IPS-15b (cell line): ENCODE measurements at regions not wholly inside any gene's neighbourhood (a gene's known extent, or its start where the extent isn't known, plus 50 kb on each side); places are given as distances from the start of the nearest gene placed in this dataset.

Source experiments
- H3K27me3 ChIP-seq: one replicate; pipeline ENCODE4 v1.6.1; 2013; ENCODE audit warnings: low read length; ENCODE audit not compliant: control insufficient read depth, insufficient read depth
- H3K36me3 ChIP-seq: one replicate; pipeline ENCODE4 v1.6.1; 2013; ENCODE audit warnings: low read length; ENCODE audit not compliant: control insufficient read depth, insufficient read depth
- H3K4me1 ChIP-seq: one replicate; pipeline ENCODE4 v1.6.1; 2013; ENCODE audit warnings: mild to moderate bottlenecking, low read length; ENCODE audit not compliant: control insufficient read depth, insufficient read depth
- H3K4me3 ChIP-seq: one replicate; pipeline ENCODE4 v1.5.1; 2013; ENCODE audit warnings: low read depth, low read length
- H3K9ac ChIP-seq: one replicate; pipeline ENCODE4 v1.6.1; 2013; ENCODE audit warnings: low read depth, mild to moderate bottlenecking, low read length
- H3K9me3 ChIP-seq: one replicate; pipeline ENCODE4 v1.6.1; 2013; ENCODE audit warnings: mild to moderate bottlenecking, low read length; ENCODE audit not compliant: control insufficient read depth, insufficient read depth

GRCh38 chr20:51118985-51119527, 96.1 kb upstream of the KCNG1 start:
- Histone ChIP-seq H3K36me3 (no peaks in the 10 kb centered on the region), H3K9me3 (no peaks in the 10 kb centered on the region), H3K9ac (no peak overlapping the region), H3K27me3 (peaks cover 3% of the 10 kb centered on the region), H3K4me1 (peaks cover 6% of the 10 kb centered on the region), H3K4me3 (no peak overlapping the region)

GRCh38 chr20:51118216-51118615, 95.3 kb upstream of the KCNG1 start:
- Histone ChIP-seq H3K4me1 (peaks cover 6% of the 10 kb centered on the region), H3K27me3 (peaks cover 3% of the 10 kb centered on the region), H3K36me3 (no peaks in the 10 kb centered on the region), H3K9me3 (no peaks in the 10 kb centered on the region), H3K4me3 (no peak overlapping the region), H3K9ac (no peak overlapping the region)

- Histone ChIP-seq H3K4me1 (peaks cover 6% of the 10 kb centered on the region), H3K9ac (no peak overlapping the region), H3K27me3 (peaks cover 3% of the 10 kb centered on the region), H3K36me3 (no peaks in the 10 kb centered on the region), H3K4me3 (no peak overlapping the region), H3K9me3 (no peaks in the 10 kb centered on the region)
These were observed 94.1 kb upstream of the KCNG1 start for GRCh38 chr20:51116765-51117686.

GRCh38 chr20:51111290-51111689, 88.4 kb upstream of the KCNG1 start:
- H3K4me1 ChIP-seq: no peaks in the 10 kb centered on the region
- no peak overlapping the region for H3K9ac ChIP-seq
- H3K36me3 ChIP-seq: no peaks in the 10 kb centered on the region
- H3K4me3 ChIP-seq: no peak overlapping the region
- H3K27me3 ChIP-seq: no peaks in the 10 kb centered on the region
- no peaks in the 10 kb centered on the region for H3K9me3 ChIP-seq

GRCh38 chr20:51108638-51109363, 85.9 kb upstream of the KCNG1 start:
- no peaks in the 10 kb centered on the region for H3K36me3 ChIP-seq
- H3K27me3 ChIP-seq: no peaks in the 10 kb centered on the region
- H3K9ac ChIP-seq: no peak overlapping the region
- H3K9me3 ChIP-seq: no peaks in the 10 kb centered on the region
- H3K4me1 ChIP-seq: no peaks in the 10 kb centered on the region
- H3K4me3 ChIP-seq: no peak overlapping the region

GRCh38 chr20:51106011-51106410, 83.1 kb upstream of the KCNG1 start:
- Histone ChIP-seq H3K4me3 (no peak overlapping the region), H3K4me1 (no peaks in the 10 kb centered on the region), H3K9me3 (no peaks in the 10 kb centered on the region), H3K9ac (no peak overlapping the region), H3K27me3 (no peaks in the 10 kb centered on the region), H3K36me3 (no peaks in the 10 kb centered on the region)

- H3K4me1 ChIP-seq: no peaks in the 10 kb centered on the region
- H3K27me3 ChIP-seq: no peaks in the 10 kb centered on the region
- H3K36me3 ChIP-seq: no peaks in the 10 kb centered on the region
- no peak overlapping the region for H3K4me3 ChIP-seq
- no peak overlapping the region for H3K9ac ChIP-seq
- no peaks in the 10 kb centered on the region for H3K9me3 ChIP-seq
These were observed 82.3 kb upstream of the KCNG1 start for GRCh38 chr20:51104960-51105920.

GRCh38 chr20:51100617-51101016, 77.7 kb upstream of the KCNG1 start:
- Histone ChIP-seq H3K9ac (no peak overlapping the region), H3K27me3 (no peaks in the 10 kb centered on the region), H3K4me3 (no peak overlapping the region), H3K36me3 (no peaks in the 10 kb centered on the region), H3K4me1 (no peaks in the 10 kb centered on the region), H3K9me3 (no peaks in the 10 kb centered on the region)

GRCh38 chr20:51098284-51098810, 75.4 kb upstream of the KCNG1 start:
- no peaks in the 10 kb centered on the region for H3K4me1 ChIP-seq
- H3K4me3 ChIP-seq: no peak overlapping the region
- H3K9me3 ChIP-seq: no peaks in the 10 kb centered on the region
- no peaks in the 10 kb centered on the region for H3K27me3 ChIP-seq
- H3K36me3 ChIP-seq: no peaks in the 10 kb centered on the region
- H3K9ac ChIP-seq: no peak overlapping the region

GRCh38 chr20:51097351-51098120, 74.6 kb upstream of the KCNG1 start:
- Histone ChIP-seq H3K9me3 (no peaks in the 10 kb centered on the region), H3K27me3 (no peaks in the 10 kb centered on the region), H3K4me3 (no peak overlapping the region), H3K36me3 (no peaks in the 10 kb centered on the region), H3K9ac (no peak overlapping the region), H3K4me1 (peaks cover 3% of the 10 kb centered on the region)
